K562 (cell line): ENCODE measurements at regions not wholly inside any gene's neighbourhood (a gene's known extent, or its start where the extent isn't known, plus 50 kb on each side); places are given as distances from the start of the nearest gene placed in this dataset.

Experiments
- CC2D1A ChIP-seq: fragments of 450-650 bp; IDR thresholded peaks from 2 replicates; pipeline ENCODE4 v1.6.1; 2017; ENCODE audit warnings: mild to moderate bottlenecking
- CEBPG ChIP-seq, 3 experiments: fragments of 200-800 bp in 1 of 3; sonication (Bioruptor generic) in 1 of 3; sonication (generic) in 1 of 3; formaldehyde crosslinking in 1 of 3; IDR thresholded peaks in 2 of 3; conservative IDR thresholded peaks in 1 of 3; 2 replicates each; pipeline versions ENCODE4 v1.6.1 to v1.8.0; 2016 to 2022; ENCODE audit warnings: missing compliant biosample characterization in 2 of 3, missing genetic modification characterization in 2 of 3, mild to moderate bottlenecking in 1 of 3, missing genetic modification reagents in 1 of 3
- GABPB1 ChIP-seq: sonication (generic); formaldehyde crosslinking; IDR thresholded peaks from 2 replicates; pipeline ENCODE4 v1.8.0; 2022; ENCODE audit warnings: mild to moderate bottlenecking, missing genetic modification reagents
- HDGF ChIP-seq: fragments of 450-650 bp; IDR thresholded peaks from 2 replicates; pipeline ENCODE4 v1.6.1; 2016
- PHTF2 ChIP-seq: fragments of 250-450 bp; sonication (Bioruptor Pico); IDR thresholded peaks from 2 replicates; pipeline ENCODE4 v1.5.0; 2021; ENCODE audit warnings: mild to moderate bottlenecking
- RBM34 ChIP-seq: fragments of 200-400 bp; formaldehyde crosslinking; IDR thresholded peaks from 2 replicates; pipeline ENCODE4 v1.6.1; 2018; ENCODE audit warnings: low read length, borderline replicate concordance; ENCODE audit not compliant: insufficient read depth
- SMARCA5 ChIP-seq: fragments of 450-650 bp; IDR thresholded peaks from 2 replicates; pipeline ENCODE4 v1.6.1; 2016
- SP2 ChIP-seq: IDR thresholded peaks from 2 replicates; pipeline ENCODE4 v1.6.1; 2011; ENCODE audit warnings: mild to moderate bottlenecking, low read depth, low read length, moderate library complexity; ENCODE audit not compliant: poor library complexity, severe bottlenecking; ENCODE audit errors: extremely low read depth
- SRSF9 ChIP-seq: fragments of 200-400 bp; formaldehyde crosslinking; IDR thresholded peaks from 2 replicates; pipeline ENCODE4 v1.6.1; 2017; ENCODE audit warnings: low read depth, low read length, borderline replicate concordance
- TAF1 ChIP-seq: IDR thresholded peaks from 2 replicates; pipeline ENCODE4 v1.6.1; 2011; ENCODE audit warnings: mild to moderate bottlenecking, low read length, moderate library complexity; ENCODE audit not compliant: insufficient read depth, control insufficient read depth, severe bottlenecking; ENCODE audit errors: extremely low read depth
- USF1 ChIP-seq: sonication (generic); formaldehyde crosslinking; IDR thresholded peaks from 2 replicates; pipeline ENCODE4 v1.9.0; 2022; ENCODE audit warnings: mild to moderate bottlenecking, missing genetic modification reagents
- ZEB2 ChIP-seq: fragments of 450-650 bp; IDR thresholded peaks from 2 replicates; pipeline ENCODE4 v1.6.1; 2016
- ZFX ChIP-seq: sonication (generic); formaldehyde crosslinking; IDR thresholded peaks from 2 replicates; pipeline ENCODE4 v1.8.0; 2022; ENCODE audit warnings: mild to moderate bottlenecking, missing genetic modification reagents, moderate library complexity
- ZNF431 ChIP-seq: sonication (generic); formaldehyde crosslinking; IDR thresholded peaks from 2 replicates; pipeline ENCODE4 v1.8.0; 2022; ENCODE audit warnings: mild to moderate bottlenecking, missing genetic modification reagents

GRCh38 chr6:15017803-15018202, 228.1 kb upstream of the JARID2 start (continued):
- TF ChIP-seq RBM34 (no peak), ZEB2 (peak; percentile 21; the same call in 1 of the 2 replicates), ZNF431 (CRISPR knock-in tag) (no peak), SRSF9 (no peak), TAF1 (no peak), PHTF2 (no peak), HDGF (no peak), GABPB1 (no peak), CC2D1A (no peak), USF1 (CRISPR knock-in tag) (peak; percentile 71), CEBPG (CRISPR knock-in tag; IDR thresholded peaks at IDR 0.05) (peak; percentile 73), CEBPG (tag; conservative IDR thresholded peaks at IDR 0.05 in 1 of 2, IDR thresholded peaks at IDR 0.05 in 1 of 2) (peak; percentile 46 to 54; a peak in 1 of 4 replicates), SMARCA5 (0 out of 2 replicates have a peak, but pooled peaks have one; percentile 66), SP2 (no peak), ZFX (peak; percentile 36; the same call in 1 of the 2 replicates)
